ENCODE measurements at regions not wholly inside any gene's neighbourhood (a gene's known extent, or its start where the extent isn't known, plus 50 kb on each side); places are given as distances from the start of the nearest gene placed in this dataset.

DNA sequence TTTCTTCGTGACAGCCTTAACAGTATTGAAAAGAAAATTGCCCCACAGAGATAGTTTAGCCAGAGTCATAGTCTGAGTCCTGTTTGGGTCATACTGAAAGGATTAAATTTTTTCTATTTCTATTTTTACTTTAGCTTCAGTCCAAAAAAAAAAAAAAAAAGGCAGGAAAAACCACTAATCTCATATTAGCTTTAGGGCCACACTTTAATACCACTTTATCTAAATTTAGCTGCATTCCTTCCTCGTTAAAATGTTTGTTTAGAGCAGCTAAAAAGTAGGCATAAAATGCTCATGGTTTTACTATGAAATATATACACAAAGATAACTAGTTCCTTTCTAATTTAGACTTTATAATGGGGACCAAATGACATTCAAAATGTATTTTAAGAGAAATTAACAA lies 216.5 kb upstream of the TMEM196 start (continued):
- TF ChIP-seq, protein P1, sequence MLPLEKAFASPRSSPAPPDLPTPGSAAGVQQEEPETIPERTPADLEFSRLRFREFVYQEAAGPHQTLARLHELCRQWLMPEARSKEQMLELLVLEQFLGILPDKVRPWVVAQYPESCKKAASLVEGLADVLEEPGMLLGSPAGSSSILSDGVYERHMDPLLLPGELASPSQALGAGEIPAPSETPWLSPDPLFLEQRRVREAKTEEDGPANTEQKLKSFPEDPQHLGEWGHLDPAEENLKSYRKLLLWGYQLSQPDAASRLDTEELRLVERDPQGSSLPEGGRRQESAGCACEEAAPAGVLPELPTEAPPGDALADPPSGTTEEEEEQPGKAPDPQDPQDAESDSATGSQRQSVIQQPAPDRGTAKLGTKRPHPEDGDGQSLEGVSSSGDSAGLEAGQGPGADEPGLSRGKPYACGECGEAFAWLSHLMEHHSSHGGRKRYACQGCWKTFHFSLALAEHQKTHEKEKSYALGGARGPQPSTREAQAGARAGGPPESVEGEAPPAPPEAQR (tag by site-specific recombination; IDR thresholded peaks at IDR 0.05), result no peak
- TF ChIP-seq SP2 (tag by site-specific recombination; IDR thresholded peaks at IDR 0.05) (no peak), KLF16 (tag by site-specific recombination; IDR thresholded peaks at IDR 0.05) (no peak)

DNA sequence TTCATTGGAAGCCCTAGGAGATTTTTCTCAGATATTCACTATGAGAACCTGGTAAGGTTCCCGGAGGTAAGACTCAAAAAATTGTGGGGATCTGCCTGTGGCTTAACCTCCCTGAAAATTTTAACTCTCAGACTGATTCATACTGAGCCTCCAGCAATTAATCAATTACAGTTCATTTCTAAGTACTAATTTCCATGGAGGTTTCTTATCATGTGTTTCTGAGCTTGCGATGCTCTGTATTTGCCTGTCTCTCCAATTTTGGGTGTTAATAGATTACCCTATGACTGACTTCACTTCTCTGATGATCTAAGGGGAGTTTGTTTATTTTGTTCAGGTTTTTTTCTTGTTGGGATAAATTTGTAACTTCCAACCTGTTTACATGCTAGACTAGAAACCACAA lies 215.4 kb upstream of the TMEM196 start:
- no peaks in the 10 kb centered on the region for H3K4me1 ChIP-seq (ENCODE audit: control insufficient read depth, insufficient read depth, low read length)
- CTCF ChIA-PET, result interaction anchor here (1.1 kb wide), 1 partner anchor 61 kb away, joined by 3 read pairs; no protein-coding TSS in a partner anchor
- no peak overlapping the region for H3K27ac ChIP-seq (ENCODE audit: extremely low read depth, low read depth, low read length)
- no peaks in the 10 kb centered on the region for H3K9me3 ChIP-seq (ENCODE audit: control insufficient read depth, insufficient read depth, low read depth, low read length)
- POLR2A ChIA-PET, result no interaction called here
- no peak overlapping the region for H3K4me3 ChIP-seq (ENCODE audit: low read depth, low read length)
- H3K36me3 ChIP-seq (ENCODE audit: control insufficient read depth in 2 of 2, insufficient read depth in 1 of 2, low read length in 2 of 2), result no peaks in the 10 kb centered on the region
- TF ChIP-seq KLF9 (tag by site-specific recombination; IDR thresholded peaks at IDR 0.05; ENCODE audit: low read depth) (no peak), EGR2 (tag by site-specific recombination; IDR thresholded peaks at IDR 0.05; ENCODE audit: low read depth) (no peak), SETDB1 (IDR thresholded peaks at IDR 0.05; ENCODE audit: insufficient read length, low read length) (no peak)

DNA sequence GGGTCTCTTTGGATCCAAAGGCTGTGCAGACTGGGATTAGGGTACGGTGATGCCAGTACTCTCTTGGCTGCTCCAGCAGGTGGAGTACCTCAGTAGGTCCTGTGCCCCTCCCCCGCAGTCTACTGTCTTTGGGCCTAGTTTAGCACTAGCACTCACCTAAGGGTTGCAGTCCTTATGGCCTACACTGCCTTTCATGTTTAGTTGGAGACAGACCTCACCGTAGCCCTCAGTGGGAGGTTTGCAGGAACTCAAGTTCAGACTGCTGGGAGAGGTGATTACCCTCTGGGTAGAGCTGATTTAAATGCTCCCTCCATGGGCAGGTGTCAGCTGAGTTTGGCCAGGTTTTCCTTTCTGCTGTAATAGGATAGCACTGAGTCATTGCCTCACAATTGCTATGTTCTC lies 210.8 kb upstream of the TMEM196 start:
- CTCF ChIA-PET, result interaction anchor here (0.6 to 1.7 kb wide), 5 partner anchors 10 to 614 kb away, joined by 3 to 5 read pairs (median 3); no protein-coding TSS in a partner anchor
- H3K36me3 ChIP-seq (ENCODE audit: control insufficient read depth in 2 of 2, insufficient read depth in 1 of 2, low read length in 2 of 2), result no peaks in the 10 kb centered on the region
- no peaks in the 10 kb centered on the region for H3K9me3 ChIP-seq (ENCODE audit: control insufficient read depth, insufficient read depth, low read depth, low read length)
- POLR2A ChIA-PET, result no interaction called here
- no peaks in the 10 kb centered on the region for H3K4me1 ChIP-seq (ENCODE audit: control insufficient read depth, insufficient read depth, low read length)
- H3K27ac ChIP-seq (ENCODE audit: extremely low read depth, low read depth, low read length), result no peak overlapping the region
- H3K4me3 ChIP-seq (ENCODE audit: low read depth, low read length), result no peak overlapping the region
- TF ChIP-seq, protein P2, sequence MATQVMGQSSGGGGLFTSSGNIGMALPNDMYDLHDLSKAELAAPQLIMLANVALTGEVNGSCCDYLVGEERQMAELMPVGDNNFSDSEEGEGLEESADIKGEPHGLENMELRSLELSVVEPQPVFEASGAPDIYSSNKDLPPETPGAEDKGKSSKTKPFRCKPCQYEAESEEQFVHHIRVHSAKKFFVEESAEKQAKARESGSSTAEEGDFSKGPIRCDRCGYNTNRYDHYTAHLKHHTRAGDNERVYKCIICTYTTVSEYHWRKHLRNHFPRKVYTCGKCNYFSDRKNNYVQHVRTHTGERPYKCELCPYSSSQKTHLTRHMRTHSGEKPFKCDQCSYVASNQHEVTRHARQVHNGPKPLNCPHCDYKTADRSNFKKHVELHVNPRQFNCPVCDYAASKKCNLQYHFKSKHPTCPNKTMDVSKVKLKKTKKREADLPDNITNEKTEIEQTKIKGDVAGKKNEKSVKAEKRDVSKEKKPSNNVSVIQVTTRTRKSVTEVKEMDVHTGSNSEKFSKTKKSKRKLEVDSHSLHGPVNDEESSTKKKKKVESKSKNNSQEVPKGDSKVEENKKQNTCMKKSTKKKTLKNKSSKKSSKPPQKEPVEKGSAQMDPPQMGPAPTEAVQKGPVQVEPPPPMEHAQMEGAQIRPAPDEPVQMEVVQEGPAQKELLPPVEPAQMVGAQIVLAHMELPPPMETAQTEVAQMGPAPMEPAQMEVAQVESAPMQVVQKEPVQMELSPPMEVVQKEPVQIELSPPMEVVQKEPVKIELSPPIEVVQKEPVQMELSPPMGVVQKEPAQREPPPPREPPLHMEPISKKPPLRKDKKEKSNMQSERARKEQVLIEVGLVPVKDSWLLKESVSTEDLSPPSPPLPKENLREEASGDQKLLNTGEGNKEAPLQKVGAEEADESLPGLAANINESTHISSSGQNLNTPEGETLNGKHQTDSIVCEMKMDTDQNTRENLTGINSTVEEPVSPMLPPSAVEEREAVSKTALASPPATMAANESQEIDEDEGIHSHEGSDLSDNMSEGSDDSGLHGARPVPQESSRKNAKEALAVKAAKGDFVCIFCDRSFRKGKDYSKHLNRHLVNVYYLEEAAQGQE (tag by site-specific recombination; IDR thresholded peaks at IDR 0.05), result no peak
- no peak for TF ChIP-seq ZNF202 (tag by site-specific recombination; IDR thresholded peaks at IDR 0.05; ENCODE audit: borderline replicate concordance)
- TF ChIP-seq, protein P3, sequence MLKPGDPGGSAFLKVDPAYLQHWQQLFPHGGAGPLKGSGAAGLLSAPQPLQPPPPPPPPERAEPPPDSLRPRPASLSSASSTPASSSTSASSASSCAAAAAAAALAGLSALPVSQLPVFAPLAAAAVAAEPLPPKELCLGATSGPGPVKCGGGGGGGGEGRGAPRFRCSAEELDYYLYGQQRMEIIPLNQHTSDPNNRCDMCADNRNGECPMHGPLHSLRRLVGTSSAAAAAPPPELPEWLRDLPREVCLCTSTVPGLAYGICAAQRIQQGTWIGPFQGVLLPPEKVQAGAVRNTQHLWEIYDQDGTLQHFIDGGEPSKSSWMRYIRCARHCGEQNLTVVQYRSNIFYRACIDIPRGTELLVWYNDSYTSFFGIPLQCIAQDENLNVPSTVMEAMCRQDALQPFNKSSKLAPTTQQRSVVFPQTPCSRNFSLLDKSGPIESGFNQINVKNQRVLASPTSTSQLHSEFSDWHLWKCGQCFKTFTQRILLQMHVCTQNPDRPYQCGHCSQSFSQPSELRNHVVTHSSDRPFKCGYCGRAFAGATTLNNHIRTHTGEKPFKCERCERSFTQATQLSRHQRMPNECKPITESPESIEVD (tag by site-specific recombination; IDR thresholded peaks at IDR 0.05), result no peak
- TF ChIP-seq ZNF211 (tag by site-specific recombination; IDR thresholded peaks at IDR 0.05; ENCODE audit: low read depth), result no peak

DNA sequence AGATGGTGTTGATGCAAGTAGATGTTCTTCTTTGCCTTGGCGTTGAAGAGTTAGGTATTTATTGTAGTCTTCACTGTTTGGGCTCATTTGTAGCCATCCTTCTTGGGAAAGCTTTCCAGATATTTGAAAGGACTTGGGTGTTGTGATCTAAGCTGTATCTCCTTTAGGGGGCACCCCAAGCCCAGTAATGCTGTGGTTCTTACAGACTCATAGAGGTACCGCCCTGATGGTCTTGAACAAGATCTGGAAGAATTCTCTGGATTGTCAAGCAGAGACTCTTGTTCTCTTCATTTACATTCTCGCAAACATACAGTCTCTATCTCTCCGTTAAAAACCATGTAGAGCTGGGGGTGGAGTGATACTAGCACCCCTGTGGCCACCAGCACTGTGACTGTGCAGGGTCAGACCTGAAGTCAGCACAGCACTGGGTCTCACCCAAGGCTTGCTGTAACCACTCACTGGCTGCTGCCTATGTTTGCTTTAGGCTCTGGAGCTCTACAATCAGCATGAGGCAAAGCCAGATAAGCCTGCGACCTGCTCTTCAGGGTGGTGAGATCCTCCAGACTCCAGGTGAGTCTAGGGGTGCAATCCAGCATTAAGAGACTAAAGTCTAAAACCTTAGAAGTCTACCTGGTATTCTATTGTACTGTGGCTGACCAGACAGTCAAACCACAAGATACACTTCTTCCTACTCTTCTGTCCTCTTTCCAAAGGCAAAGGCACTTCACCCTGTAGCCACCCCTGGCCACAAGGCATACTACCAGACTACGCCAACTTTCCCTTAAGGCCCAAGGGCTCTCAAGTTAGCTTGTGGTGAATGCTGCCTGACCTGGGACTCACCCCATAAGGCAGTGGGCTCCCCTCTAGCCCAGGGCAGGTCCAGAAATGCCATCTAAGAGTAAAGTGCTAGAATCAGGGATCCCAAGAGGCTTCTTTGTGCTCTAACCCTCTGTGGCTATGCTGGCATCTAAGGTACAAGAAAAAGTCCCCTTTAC lies 209.7 kb upstream of the TMEM196 start:
- POLR2A ChIA-PET, result no interaction called here
- CTCF ChIA-PET, result interaction anchor here (0.6 to 1.7 kb wide), 18 partner anchors 11 to 817 kb away, joined by 3 to 6 read pairs (median 4); no protein-coding TSS in a partner anchor
- no peak overlapping the region for H3K27ac ChIP-seq (ENCODE audit: extremely low read depth, low read depth, low read length)
- TF ChIP-seq ZNF654 (tag by site-specific recombination; IDR thresholded peaks at IDR 0.05; ENCODE audit: low read depth), result peak; percentile 30
- TF ChIP-seq ZNF404 (tag by site-specific recombination; IDR thresholded peaks at IDR 0.05), result no peak
- no peaks in the 10 kb centered on the region for H3K9me3 ChIP-seq (ENCODE audit: control insufficient read depth, insufficient read depth, low read depth, low read length)
- H3K4me1 ChIP-seq (ENCODE audit: control insufficient read depth, insufficient read depth, low read length), result no peaks in the 10 kb centered on the region
- no peaks in the 10 kb centered on the region for H3K36me3 ChIP-seq (ENCODE audit: control insufficient read depth in 2 of 2, insufficient read depth in 1 of 2, low read length in 2 of 2)
- no peak overlapping the region for H3K4me3 ChIP-seq (ENCODE audit: low read depth, low read length)

Data from HEK293 (cell line).